HCT116 (cell line): ENCODE measurements at regions not wholly inside any gene's neighbourhood (a gene's known extent, or its start where the extent isn't known, plus 50 kb on each side); places are given as distances from the start of the nearest gene placed in this dataset.

Experiments used
- CEBPB ChIP-seq: IDR thresholded peaks from 2 replicates; pipeline ENCODE4 v1.6.1; 2012; ENCODE audit warnings: low read depth
- CTCF ChIP-seq, 3 experiments: fragments of 200-600 bp in 1 of 3; sonication (generic) in 1 of 3; IDR thresholded peaks in 2 of 3; conservative IDR thresholded peaks in 1 of 3; 2 replicates each; pipeline ENCODE4 v1.5.1; 2012 to 2017; ENCODE audit warnings: low read depth in 2 of 3, low read length in 2 of 3, antibody characterized with exemption in 1 of 3, borderline replicate concordance in 1 of 3, control low read depth in 1 of 3, mild to moderate bottlenecking in 1 of 3, mixed read lengths in 1 of 3, mixed run types in 1 of 3, moderate library complexity in 1 of 3; ENCODE audit not compliant: insufficient read depth in 1 of 3
- EGR1 ChIP-seq: IDR thresholded peaks from 2 replicates; pipeline ENCODE4 v1.6.1; 2012; ENCODE audit warnings: low read depth
- EZH2 ChIP-seq: fragments of 200-600 bp; sonication (generic); IDR thresholded peaks from 2 replicates; pipeline ENCODE4 v1.6.1; 2017; ENCODE audit warnings: antibody characterized with exemption, mixed run types
- EZH2phosphoT487 ChIP-seq: fragments of 200-600 bp; IDR thresholded peaks from 2 replicates; pipeline ENCODE4 v1.6.1; 2018; ENCODE audit warnings: antibody characterized with exemption, borderline replicate concordance
- FOSL1 ChIP-seq: IDR thresholded peaks from 2 replicates; pipeline ENCODE4 v1.6.1; 2012; ENCODE audit warnings: low read depth
- POLR2A ChIP-seq: IDR thresholded peaks from 2 replicates; pipeline ENCODE4 v1.7.0; 2011; ENCODE audit warnings: borderline replicate concordance; ENCODE audit not compliant: insufficient read depth, insufficient read length; ENCODE audit errors: extremely low read depth
- POLR2AphosphoS5 ChIP-seq: IDR thresholded peaks from 2 replicates; pipeline ENCODE4 v1.6.1; 2011; ENCODE audit warnings: mild to moderate bottlenecking, low read depth, low read length, moderate library complexity
- ZNF274 ChIP-seq: fragments of 200-500 bp; sonication (Bioruptor generic); IDR thresholded peaks from 2 replicates; pipeline ENCODE4 v1.6.1; 2014; ENCODE audit warnings: mild to moderate bottlenecking, low read depth, low read length, inconsistent platforms
- TF ChIP-seq, protein P1 (sequence below): IDR thresholded peaks from 2 replicates; pipeline ENCODE4 v1.6.1; 2012; ENCODE audit warnings: low read depth
- TF ChIP-seq, protein P2 (sequence below): IDR thresholded peaks from 2 replicates; pipeline ENCODE4 v1.6.1; 2011; ENCODE audit warnings: mild to moderate bottlenecking, low read length, moderate library complexity; ENCODE audit not compliant: insufficient replicate concordance; ENCODE audit errors: extremely low read depth

- TF ChIP-seq CTCF (IDR thresholded peaks at IDR 0.05 in 2 of 3, conservative IDR thresholded peaks at IDR 0.05 in 1 of 3; ENCODE audit: borderline replicate concordance in 1 of 3, insufficient read depth in 1 of 3, low read depth in 2 of 3, low read length in 2 of 3) (no peak), POLR2A (no peak), EZH2phosphoT487 (no peak), EGR1 (no peak), FOSL1 (no peak), CEBPB (no peak), ZNF274 (no peak), EZH2 (no peak), POLR2AphosphoS5 (no peak)
- TF ChIP-seq, protein P1, sequence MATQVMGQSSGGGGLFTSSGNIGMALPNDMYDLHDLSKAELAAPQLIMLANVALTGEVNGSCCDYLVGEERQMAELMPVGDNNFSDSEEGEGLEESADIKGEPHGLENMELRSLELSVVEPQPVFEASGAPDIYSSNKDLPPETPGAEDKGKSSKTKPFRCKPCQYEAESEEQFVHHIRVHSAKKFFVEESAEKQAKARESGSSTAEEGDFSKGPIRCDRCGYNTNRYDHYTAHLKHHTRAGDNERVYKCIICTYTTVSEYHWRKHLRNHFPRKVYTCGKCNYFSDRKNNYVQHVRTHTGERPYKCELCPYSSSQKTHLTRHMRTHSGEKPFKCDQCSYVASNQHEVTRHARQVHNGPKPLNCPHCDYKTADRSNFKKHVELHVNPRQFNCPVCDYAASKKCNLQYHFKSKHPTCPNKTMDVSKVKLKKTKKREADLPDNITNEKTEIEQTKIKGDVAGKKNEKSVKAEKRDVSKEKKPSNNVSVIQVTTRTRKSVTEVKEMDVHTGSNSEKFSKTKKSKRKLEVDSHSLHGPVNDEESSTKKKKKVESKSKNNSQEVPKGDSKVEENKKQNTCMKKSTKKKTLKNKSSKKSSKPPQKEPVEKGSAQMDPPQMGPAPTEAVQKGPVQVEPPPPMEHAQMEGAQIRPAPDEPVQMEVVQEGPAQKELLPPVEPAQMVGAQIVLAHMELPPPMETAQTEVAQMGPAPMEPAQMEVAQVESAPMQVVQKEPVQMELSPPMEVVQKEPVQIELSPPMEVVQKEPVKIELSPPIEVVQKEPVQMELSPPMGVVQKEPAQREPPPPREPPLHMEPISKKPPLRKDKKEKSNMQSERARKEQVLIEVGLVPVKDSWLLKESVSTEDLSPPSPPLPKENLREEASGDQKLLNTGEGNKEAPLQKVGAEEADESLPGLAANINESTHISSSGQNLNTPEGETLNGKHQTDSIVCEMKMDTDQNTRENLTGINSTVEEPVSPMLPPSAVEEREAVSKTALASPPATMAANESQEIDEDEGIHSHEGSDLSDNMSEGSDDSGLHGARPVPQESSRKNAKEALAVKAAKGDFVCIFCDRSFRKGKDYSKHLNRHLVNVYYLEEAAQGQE: no peak
- TF ChIP-seq, protein P2, sequence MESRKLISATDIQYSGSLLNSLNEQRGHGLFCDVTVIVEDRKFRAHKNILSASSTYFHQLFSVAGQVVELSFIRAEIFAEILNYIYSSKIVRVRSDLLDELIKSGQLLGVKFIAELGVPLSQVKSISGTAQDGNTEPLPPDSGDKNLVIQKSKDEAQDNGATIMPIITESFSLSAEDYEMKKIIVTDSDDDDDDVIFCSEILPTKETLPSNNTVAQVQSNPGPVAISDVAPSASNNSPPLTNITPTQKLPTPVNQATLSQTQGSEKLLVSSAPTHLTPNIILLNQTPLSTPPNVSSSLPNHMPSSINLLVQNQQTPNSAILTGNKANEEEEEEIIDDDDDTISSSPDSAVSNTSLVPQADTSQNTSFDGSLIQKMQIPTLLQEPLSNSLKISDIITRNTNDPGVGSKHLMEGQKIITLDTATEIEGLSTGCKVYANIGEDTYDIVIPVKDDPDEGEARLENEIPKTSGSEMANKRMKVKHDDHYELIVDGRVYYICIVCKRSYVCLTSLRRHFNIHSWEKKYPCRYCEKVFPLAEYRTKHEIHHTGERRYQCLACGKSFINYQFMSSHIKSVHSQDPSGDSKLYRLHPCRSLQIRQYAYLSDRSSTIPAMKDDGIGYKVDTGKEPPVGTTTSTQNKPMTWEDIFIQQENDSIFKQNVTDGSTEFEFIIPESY: no peak
Observed at GRCh38 chr14:87686746-87687145, 306.2 kb downstream of the GALC start.
